ENCODE measurements at regions not wholly inside any gene's neighbourhood (a gene's known extent, or its start where the extent isn't known, plus 50 kb on each side); places are given as distances from the start of the nearest gene placed in this dataset.

DNA sequence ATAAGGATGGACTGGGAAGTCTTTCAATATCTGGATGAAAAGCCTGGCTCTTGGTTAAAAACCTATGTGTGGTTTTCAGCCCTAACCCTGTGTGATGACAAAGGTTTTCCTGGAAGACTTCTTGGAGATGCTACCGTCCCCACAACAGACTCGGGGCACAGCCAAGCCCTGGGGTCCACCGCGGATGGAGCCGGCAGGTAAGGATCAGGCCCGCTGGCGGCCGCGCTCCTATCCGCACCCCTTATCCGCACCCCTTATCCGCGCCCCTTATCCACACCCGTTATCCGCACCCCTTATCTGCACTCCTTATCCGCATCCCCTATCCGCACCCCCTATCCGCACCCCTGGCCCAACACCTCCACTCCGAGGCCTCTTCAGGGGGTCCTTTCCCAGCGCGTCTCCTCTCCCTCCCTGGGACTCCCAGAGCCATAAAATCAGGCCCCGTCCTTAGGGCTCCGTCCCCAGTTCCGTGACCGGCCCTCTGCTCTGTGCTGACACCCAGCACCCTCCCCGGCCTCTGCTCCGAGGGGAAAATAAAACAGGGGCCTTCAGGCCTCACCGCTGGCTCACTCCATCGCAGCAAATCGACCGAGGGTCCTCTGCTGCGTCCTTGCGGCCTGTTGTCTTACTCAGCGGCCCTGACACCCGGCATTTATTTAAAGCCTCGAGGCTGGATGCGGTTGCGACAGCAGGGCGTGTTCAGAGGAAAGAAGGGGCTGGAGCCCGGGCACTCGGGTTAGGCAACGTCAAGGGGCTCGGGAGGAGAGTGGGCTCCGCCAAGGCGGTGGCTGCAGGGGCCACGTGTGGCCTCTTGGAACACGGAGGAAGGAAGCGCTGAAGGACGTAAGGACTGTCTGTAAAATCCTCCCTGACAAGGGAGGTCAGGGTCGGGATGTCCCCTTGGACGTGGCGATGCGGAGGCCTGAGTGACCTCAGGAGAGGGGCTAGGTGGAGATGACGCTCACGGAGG lies 215.1 kb upstream of the ADARB2 start:
- no peaks in the 10 kb centered on the region for H3K9me3 ChIP-seq (ENCODE audit: control insufficient read depth, insufficient read depth, low read depth, low read length)
- H3K4me3 ChIP-seq (ENCODE audit: low read depth, low read length), result no peak overlapping the region
- no peaks in the 10 kb centered on the region for H3K36me3 ChIP-seq (ENCODE audit: control insufficient read depth in 2 of 2, insufficient read depth in 1 of 2, low read length in 2 of 2)
- POLR2A ChIA-PET, result no interaction called here
- H3K4me1 ChIP-seq (ENCODE audit: control insufficient read depth, insufficient read depth, low read length), result no peaks in the 10 kb centered on the region
- TF ChIP-seq, protein P1, sequence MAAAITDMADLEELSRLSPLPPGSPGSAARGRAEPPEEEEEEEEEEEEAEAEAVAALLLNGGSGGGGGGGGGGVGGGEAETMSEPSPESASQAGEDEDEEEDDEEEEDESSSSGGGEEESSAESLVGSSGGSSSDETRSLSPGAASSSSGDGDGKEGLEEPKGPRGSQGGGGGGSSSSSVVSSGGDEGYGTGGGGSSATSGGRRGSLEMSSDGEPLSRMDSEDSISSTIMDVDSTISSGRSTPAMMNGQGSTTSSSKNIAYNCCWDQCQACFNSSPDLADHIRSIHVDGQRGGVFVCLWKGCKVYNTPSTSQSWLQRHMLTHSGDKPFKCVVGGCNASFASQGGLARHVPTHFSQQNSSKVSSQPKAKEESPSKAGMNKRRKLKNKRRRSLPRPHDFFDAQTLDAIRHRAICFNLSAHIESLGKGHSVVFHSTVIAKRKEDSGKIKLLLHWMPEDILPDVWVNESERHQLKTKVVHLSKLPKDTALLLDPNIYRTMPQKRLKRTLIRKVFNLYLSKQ (tag by site-specific recombination; IDR thresholded peaks at IDR 0.05; ENCODE audit: borderline replicate concordance), result no peak
- no peak for TF ChIP-seq ZNF585B (tag by site-specific recombination; IDR thresholded peaks at IDR 0.05)
- TF ChIP-seq, protein P2, sequence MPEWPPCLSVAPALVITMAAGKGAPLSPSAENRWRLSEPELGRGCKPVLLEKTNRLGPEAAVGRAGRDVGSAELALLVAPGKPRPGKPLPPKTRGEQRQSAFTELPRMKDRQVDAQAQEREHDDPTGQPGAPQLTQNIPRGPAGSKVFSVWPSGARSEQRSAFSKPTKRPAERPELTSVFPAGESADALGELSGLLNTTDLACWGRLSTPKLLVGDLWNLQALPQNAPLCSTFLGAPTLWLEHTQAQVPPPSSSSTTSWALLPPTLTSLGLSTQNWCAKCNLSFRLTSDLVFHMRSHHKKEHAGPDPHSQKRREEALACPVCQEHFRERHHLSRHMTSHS (tag by site-specific recombination; IDR thresholded peaks at IDR 0.05), result no peak
- TF ChIP-seq ZSCAN30 (tag by site-specific recombination; IDR thresholded peaks at IDR 0.05), result no peak
- no peak for TF ChIP-seq ZNF426 (tag by site-specific recombination; IDR thresholded peaks at IDR 0.05)
- TF ChIP-seq ZNF549 (tag by site-specific recombination; IDR thresholded peaks at IDR 0.05), result no peak
- no peak for TF ChIP-seq ZBTB49 (tag by site-specific recombination; IDR thresholded peaks at IDR 0.05; ENCODE audit: low read depth)
- TF ChIP-seq ZNF513 (tag by site-specific recombination; IDR thresholded peaks at IDR 0.05), result no peak
- CTCF ChIA-PET, result no interaction called here
- H3K27ac ChIP-seq (ENCODE audit: extremely low read depth, low read depth, low read length), result no peak overlapping the region

- ChIA-PET CTCF (interaction anchor here (0.7 to 0.8 kb wide), 2 partner anchors 12 to 887 kb away, joined by 3 to 4 read pairs; no protein-coding TSS in a partner anchor), POLR2A (no interaction called here)
- TF ChIP-seq ZNF548 (tag by site-specific recombination; IDR thresholded peaks at IDR 0.05) (no peak), GLIS2 (tag by site-specific recombination; IDR thresholded peaks at IDR 0.05) (no peak), MYNN (tag by site-specific recombination; IDR thresholded peaks at IDR 0.05; ENCODE audit: borderline replicate concordance) (no peak), PRDM10 (tag by site-specific recombination; IDR thresholded peaks at IDR 0.05) (no peak), ZNF19 (tag by site-specific recombination; IDR thresholded peaks at IDR 0.05; ENCODE audit: low read depth) (no peak), ZNF747 (tag by site-specific recombination; IDR thresholded peaks at IDR 0.05) (no peak), ZNF670 (tag by site-specific recombination; IDR thresholded peaks at IDR 0.05; ENCODE audit: low read depth) (no peak), HOXA7 (CRISPR knock-in tag; IDR thresholded peaks at IDR 0.05; ENCODE audit: borderline replicate concordance) (no peak), ZNF266 (tag by site-specific recombination; IDR thresholded peaks at IDR 0.05; ENCODE audit: low read depth) (no peak), ZNF121 (tag by site-specific recombination; IDR thresholded peaks at IDR 0.05) (no peak)
- TF ChIP-seq, protein P3, sequence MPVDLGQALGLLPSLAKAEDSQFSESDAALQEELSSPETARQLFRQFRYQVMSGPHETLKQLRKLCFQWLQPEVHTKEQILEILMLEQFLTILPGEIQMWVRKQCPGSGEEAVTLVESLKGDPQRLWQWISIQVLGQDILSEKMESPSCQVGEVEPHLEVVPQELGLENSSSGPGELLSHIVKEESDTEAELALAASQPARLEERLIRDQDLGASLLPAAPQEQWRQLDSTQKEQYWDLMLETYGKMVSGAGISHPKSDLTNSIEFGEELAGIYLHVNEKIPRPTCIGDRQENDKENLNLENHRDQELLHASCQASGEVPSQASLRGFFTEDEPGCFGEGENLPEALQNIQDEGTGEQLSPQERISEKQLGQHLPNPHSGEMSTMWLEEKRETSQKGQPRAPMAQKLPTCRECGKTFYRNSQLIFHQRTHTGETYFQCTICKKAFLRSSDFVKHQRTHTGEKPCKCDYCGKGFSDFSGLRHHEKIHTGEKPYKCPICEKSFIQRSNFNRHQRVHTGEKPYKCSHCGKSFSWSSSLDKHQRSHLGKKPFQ (tag by site-specific recombination; IDR thresholded peaks at IDR 0.05), result no peak
- Histone ChIP-seq H3K4me3 (ENCODE audit: low read depth, low read length) (no peak overlapping the region), H3K27ac (ENCODE audit: extremely low read depth, low read depth, low read length) (no peak overlapping the region), H3K4me1 (ENCODE audit: control insufficient read depth, insufficient read depth, low read length) (no peaks in the 10 kb centered on the region), H3K36me3 (ENCODE audit: control insufficient read depth in 2 of 2, insufficient read depth in 1 of 2, low read length in 2 of 2) (no peaks in the 10 kb centered on the region), H3K9me3 (ENCODE audit: control insufficient read depth, insufficient read depth, low read depth, low read length) (no peaks in the 10 kb centered on the region)
Observed at GRCh38 chr10:1950803-1951495, 213.6 kb upstream of the ADARB2 start.
